ENCODE measurements at regions not wholly inside any gene's neighbourhood (a gene's known extent, or its start where the extent isn't known, plus 50 kb on each side); places are given as distances from the start of the nearest gene placed in this dataset.

- ChIA-PET CTCF (no interaction called here), POLR2A (no interaction called here)
- ATAC-seq (no peak), DNase-seq (no peak)
- H3K9me3 Mint-ChIP-seq, result no peaks in the 10 kb centered on the region
- no peaks in the 10 kb centered on the region for H3K36me3 Mint-ChIP-seq (ENCODE audit: low read depth)
- intact Hi-C loops (cut with micrococcal nuclease), result no loop called here
- no peak for TF ChIP-seq CTCF (IDR thresholded peaks at IDR 0.05)
- H3K4me3 Mint-ChIP-seq, result no peak overlapping the region
- H3K27ac Mint-ChIP-seq, result no peak overlapping the region
- H3K27me3 Mint-ChIP-seq, result no peaks in the 10 kb centered on the region
- no peaks in the 10 kb centered on the region for H3K4me1 Mint-ChIP-seq (ENCODE audit: low read depth)
Observed at GRCh38 chr12:127339065-127339464, 927.9 kb upstream of the TMEM132C start.

GRCh38 chr12:127340381-127340780 is 926.6 kb upstream of the TMEM132C start:
- H3K27ac Mint-ChIP-seq, result no peak overlapping the region
- ChIA-PET POLR2A (no interaction called here), CTCF (no interaction called here)
- H3K27me3 Mint-ChIP-seq, result no peaks in the 10 kb centered on the region
- no peak overlapping the region for H3K4me3 Mint-ChIP-seq
- DNase-seq (no peak), ATAC-seq (no peak)
- intact Hi-C loops (cut with micrococcal nuclease), result no loop called here
- H3K4me1 Mint-ChIP-seq (ENCODE audit: low read depth), result no peaks in the 10 kb centered on the region
- no peaks in the 10 kb centered on the region for H3K36me3 Mint-ChIP-seq (ENCODE audit: low read depth)
- TF ChIP-seq CTCF (IDR thresholded peaks at IDR 0.05), result no peak
- peaks cover 1% of the 10 kb centered on the region for H3K9me3 Mint-ChIP-seq

GRCh38 chr12:127342861-127343260 is 924.1 kb upstream of the TMEM132C start:
- intact Hi-C loops (cut with micrococcal nuclease), result no loop called here
- peaks cover 6% of the 10 kb centered on the region for H3K9me3 Mint-ChIP-seq
- ChIA-PET POLR2A (no interaction called here), CTCF (no interaction called here)
- TF ChIP-seq CTCF (IDR thresholded peaks at IDR 0.05), result no peak
- no peak for DNase-seq
- no peak overlapping the region for H3K27ac Mint-ChIP-seq
- no peaks in the 10 kb centered on the region for H3K4me1 Mint-ChIP-seq (ENCODE audit: low read depth)
- H3K36me3 Mint-ChIP-seq (ENCODE audit: low read depth), result no peaks in the 10 kb centered on the region
- no peak overlapping the region for H3K4me3 Mint-ChIP-seq
- no peak for ATAC-seq
- no peaks in the 10 kb centered on the region for H3K27me3 Mint-ChIP-seq

- TF ChIP-seq CTCF (IDR thresholded peaks at IDR 0.05), result no peak
- intact Hi-C loops (cut with micrococcal nuclease), result no loop called here
- ATAC-seq (no peak), DNase-seq (no peak)
- ChIA-PET CTCF (no interaction called here), POLR2A (no interaction called here)
- Mint-ChIP-seq H3K4me1 (ENCODE audit: low read depth) (no peaks in the 10 kb centered on the region), H3K36me3 (ENCODE audit: low read depth) (no peaks in the 10 kb centered on the region), H3K4me3 (no peak overlapping the region), H3K27ac (no peak overlapping the region), H3K27me3 (no peaks in the 10 kb centered on the region), H3K9me3 (peaks cover 6% of the 10 kb centered on the region)
Observed at GRCh38 chr12:127343940-127344339, 923.0 kb upstream of the TMEM132C start.

- Mint-ChIP-seq H3K36me3 (ENCODE audit: low read depth) (no peaks in the 10 kb centered on the region), H3K4me3 (no peak overlapping the region), H3K27ac (no peak overlapping the region), H3K27me3 (no peaks in the 10 kb centered on the region), H3K9me3 (peaks cover 7% of the 10 kb centered on the region), H3K4me1 (ENCODE audit: low read depth) (no peaks in the 10 kb centered on the region)
- ATAC-seq (no peak), DNase-seq (no peak)
- POLR2A ChIA-PET, result no interaction called here
- CTCF ChIA-PET, result no interaction called here
- TF ChIP-seq CTCF (IDR thresholded peaks at IDR 0.05), result no peak
- intact Hi-C loops (cut with micrococcal nuclease), result no loop called here
Observed at GRCh38 chr12:127351481-127352010, 915.4 kb upstream of the TMEM132C start.
